Vagina (tissue), 2 donors: ENCODE measurements at regions not wholly inside any gene's neighbourhood (a gene's known extent, or its start where the extent isn't known, plus 50 kb on each side); places are given as distances from the start of the nearest gene placed in this dataset.

Experiments
- DNase-seq, 2 donors: peaks; one replicate each; pipeline ENCODE4 v3.0.0-alpha.2; 2017; ENCODE audit errors: extremely low spot score in 2 of 2
- H3K27ac ChIP-seq: fragments of 200-600 bp; sonication (generic); one replicate; pipeline ENCODE4 v1.5.1; 2019
- H3K27me3 ChIP-seq: fragments of 200-600 bp; sonication (generic); one replicate; pipeline ENCODE4 v1.5.1; 2019
- H3K36me3 ChIP-seq, 2 donors: fragments of 200-600 bp; sonication (generic); one replicate each; pipeline ENCODE4 v1.5.1; 2017 to 2019
- H3K4me1 ChIP-seq: fragments of 200-600 bp; sonication (generic); one replicate; pipeline ENCODE4 v1.5.1; 2019
- H3K4me3 ChIP-seq, 2 donors: fragments of 200-600 bp; sonication (generic); 1 replicate in 1 of 2; 2 replicates in 1 of 2; pipeline ENCODE4 v1.5.1; 2016 to 2019
- H3K9me3 ChIP-seq: fragments of 200-600 bp; sonication (generic); one replicate; pipeline ENCODE4 v1.5.1; 2019
- CTCF ChIP-seq, 3 experiments: fragments of 450-650 bp in 2 of 3; fragments of 200-600 bp in 1 of 3; sonication (generic) in 1 of 3; IDR thresholded peaks; one replicate each; pipeline ENCODE4 v1.5.1; 2017 to 2019; ENCODE audit warnings: antibody characterized with exemption in 3 of 3, mild to moderate bottlenecking in 2 of 3, moderate library complexity in 2 of 3
- POLR2A ChIP-seq, 2 donors: fragments of 450-650 bp; IDR thresholded peaks; one replicate each; pipeline ENCODE4 v1.6.1; 2017; ENCODE audit warnings: antibody characterized with exemption in 2 of 2, mild to moderate bottlenecking in 2 of 2, moderate library complexity in 2 of 2
- POLR2AphosphoS5 ChIP-seq, 2 donors: sonication (generic); formaldehyde crosslinking; IDR thresholded peaks; one replicate each; pipeline ENCODE4 v1.9.0; 2017; ENCODE audit warnings: antibody characterized with exemption in 2 of 2, mild to moderate bottlenecking in 2 of 2, low read depth in 1 of 2; ENCODE audit not compliant: insufficient read depth in 1 of 2
- intact Hi-C: fragments of 100-400 bp; cut with DNase I; formaldehyde crosslinking; loops from one replicate; pipeline ENCODE4 v1.15.1; 2023

DNA sequence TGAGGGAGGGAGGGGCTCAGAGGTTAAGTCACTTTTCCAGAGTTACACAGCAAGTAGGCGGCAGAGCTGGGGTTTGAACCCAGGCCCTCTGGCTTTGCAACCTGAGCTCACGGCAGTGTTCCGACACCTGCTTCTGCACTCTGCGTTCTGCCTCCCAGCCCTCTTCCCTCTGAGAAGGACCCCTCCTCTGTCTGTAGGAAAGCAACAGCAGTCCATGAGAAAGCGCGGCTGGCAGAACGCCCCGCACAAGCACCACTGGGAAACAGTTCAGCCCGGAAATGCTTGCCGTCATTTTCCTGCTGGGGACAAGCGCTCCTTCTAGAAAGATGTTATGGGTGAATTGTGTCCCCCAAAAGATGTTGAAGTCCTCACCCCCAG lies 241.1 kb downstream of the NPHP4 start:
- TF ChIP-seq CTCF (IDR thresholded peaks at IDR 0.05) = no peak
- TF ChIP-seq POLR2A (IDR thresholded peaks at IDR 0.05) = no peak
- TF ChIP-seq POLR2AphosphoS5 (IDR thresholded peaks at IDR 0.05; ENCODE audit: insufficient read depth in 1 of 2, low read depth in 1 of 2) = no peak
- intact Hi-C loops = no loop called here
- no peaks in the 10 kb centered on the region for H3K27me3 ChIP-seq

GRCh38 chr1:5750186-5751162 lies 241.8 kb downstream of the NPHP4 start:
- no peak for DNase-seq
- Histone ChIP-seq H3K9me3 (no peaks in the 10 kb centered on the region), H3K27me3 (no peaks in the 10 kb centered on the region), H3K4me1 (peaks cover 7% of the 10 kb centered on the region), H3K27ac (no peak overlapping the region), H3K4me3 (no peak overlapping the region), H3K36me3 (no peaks in the 10 kb centered on the region)
- intact Hi-C loops = no loop called here
- TF ChIP-seq POLR2A (IDR thresholded peaks at IDR 0.05) (no peak), POLR2AphosphoS5 (IDR thresholded peaks at IDR 0.05; ENCODE audit: insufficient read depth in 1 of 2, low read depth in 1 of 2) (no peak), CTCF (IDR thresholded peaks at IDR 0.05) (no peak)

More for the DNA sequence above, 241.1 kb downstream of the NPHP4 start:
- DNase-seq = no peak
- no peaks in the 10 kb centered on the region for H3K36me3 ChIP-seq
- no peak overlapping the region for H3K27ac ChIP-seq
- H3K9me3 ChIP-seq = no peaks in the 10 kb centered on the region
- no peak overlapping the region for H3K4me3 ChIP-seq
- H3K4me1 ChIP-seq = no peaks in the 10 kb centered on the region

DNA sequence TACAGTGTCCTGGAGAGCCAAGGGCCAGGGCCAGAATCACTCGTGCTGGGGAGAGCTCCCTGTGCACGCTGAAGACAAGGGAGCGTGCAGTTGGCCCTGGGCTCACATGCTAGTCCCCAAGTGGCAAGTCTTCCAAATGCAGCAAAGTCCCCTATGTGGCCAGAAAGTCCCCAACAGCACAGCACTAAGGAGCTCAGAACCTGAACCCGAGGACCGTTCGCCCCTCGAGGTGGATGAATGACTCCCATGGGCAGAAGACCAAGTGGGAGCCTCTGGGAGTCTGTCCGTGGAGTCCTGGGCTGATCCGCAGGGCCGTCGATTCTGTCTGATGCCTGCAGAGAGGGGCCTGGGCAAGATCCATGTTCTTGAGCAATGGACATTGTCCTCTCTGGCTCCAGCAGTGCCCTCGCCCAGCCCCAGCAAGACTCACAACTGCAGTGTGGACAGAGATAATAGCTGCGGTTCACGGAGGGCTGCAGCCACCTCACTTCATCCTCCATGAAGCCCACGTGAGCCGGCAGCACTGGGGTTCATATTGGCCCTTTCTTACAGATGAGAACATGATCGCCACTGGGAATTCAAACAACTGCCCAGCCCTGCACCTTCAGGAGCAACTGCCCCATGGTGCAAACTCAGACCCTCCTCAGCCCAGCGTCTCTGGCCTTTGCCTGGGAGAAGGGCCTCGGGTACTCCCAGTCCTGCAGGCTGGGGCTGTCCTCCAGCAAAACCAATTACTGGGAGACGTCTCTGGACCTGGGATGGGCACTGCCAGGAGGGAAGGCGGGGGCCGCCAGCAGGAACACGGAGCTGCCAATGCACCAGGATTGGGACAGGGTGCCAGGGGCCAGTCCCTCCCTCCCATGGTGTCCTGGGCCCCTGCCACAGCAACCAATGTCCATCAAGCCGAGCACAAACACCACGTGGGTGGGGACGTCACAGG lies 243.7 kb downstream of the NPHP4 start:
- no peaks in the 10 kb centered on the region for H3K36me3 ChIP-seq
- H3K4me1 ChIP-seq = peaks cover 14% of the 10 kb centered on the region
- no peaks in the 10 kb centered on the region for H3K27me3 ChIP-seq
- intact Hi-C loops = loop anchor here (10.0 kb wide), 1 partner anchor 234 kb away; no protein-coding TSS in a partner anchor
- H3K27ac ChIP-seq = no peak overlapping the region
- no peak for TF ChIP-seq POLR2AphosphoS5 (IDR thresholded peaks at IDR 0.05; ENCODE audit: insufficient read depth in 1 of 2, low read depth in 1 of 2)
- no peak for TF ChIP-seq CTCF (IDR thresholded peaks at IDR 0.05)
- TF ChIP-seq POLR2A (IDR thresholded peaks at IDR 0.05) = no peak
- DNase-seq = no peak
- no peak overlapping the region for H3K4me3 ChIP-seq
- H3K9me3 ChIP-seq = no peaks in the 10 kb centered on the region

GRCh38 chr1:5747426-5748285 lies 244.6 kb downstream of the NPHP4 start:
- no peak overlapping the region for H3K27ac ChIP-seq
- no peak for TF ChIP-seq POLR2AphosphoS5 (IDR thresholded peaks at IDR 0.05; ENCODE audit: insufficient read depth in 1 of 2, low read depth in 1 of 2)
- no peak for TF ChIP-seq POLR2A (IDR thresholded peaks at IDR 0.05)
- TF ChIP-seq CTCF (IDR thresholded peaks at IDR 0.05) = no peak
- no peaks in the 10 kb centered on the region for H3K27me3 ChIP-seq
- no peak for DNase-seq
- H3K36me3 ChIP-seq = no peaks in the 10 kb centered on the region
- peaks cover 14% of the 10 kb centered on the region for H3K4me1 ChIP-seq
- H3K9me3 ChIP-seq = no peaks in the 10 kb centered on the region
- intact Hi-C loops = loop anchor here (10.0 kb wide), 1 partner anchor 233 kb away; no protein-coding TSS in a partner anchor
- no peak overlapping the region for H3K4me3 ChIP-seq
